Heart right ventricle (tissue), 16 donors: ENCODE measurements at regions not wholly inside any gene's neighbourhood (a gene's known extent, or its start where the extent isn't known, plus 50 kb on each side); places are given as distances from the start of the nearest gene placed in this dataset.

ENCODE experiments used
- ATAC-seq, 8 donors: fragments of 200-7000 bp; cut with Tn5 transposase; one replicate each; pipeline ENCODE4 v1.9.1; 2020; ENCODE audit warnings: mild to moderate bottlenecking in 8 of 8, moderate library complexity in 8 of 8, moderate number of reproducible peaks in 1 of 8
- DNase-seq, 2 donors: peaks; one replicate each; pipeline ENCODE4 v3.0.0-alpha.2; 2020
- H3K27ac ChIP-seq, 10 donors: fragments of 200-600 bp; sonication (generic) in 2 of 10; one replicate each; pipeline versions ENCODE4 v1.5.0 to v1.8.0; 2020 to 2022; ENCODE audit warnings: mild to moderate bottlenecking in 3 of 10
- H3K27me3 ChIP-seq, 7 donors: fragments of 200-600 bp; one replicate each; pipeline ENCODE4 v1.8.0; 2021 to 2022; ENCODE audit warnings: mild to moderate bottlenecking in 2 of 7
- H3K36me3 ChIP-seq, 9 donors: fragments of 200-600 bp; sonication (generic) in 1 of 9; one replicate each; pipeline versions ENCODE4 v1.5.0 to v1.8.0; 2020 to 2022; ENCODE audit warnings: mild to moderate bottlenecking in 2 of 9
- H3K4me1 ChIP-seq, 9 donors: fragments of 200-600 bp; sonication (generic) in 1 of 9; one replicate each; pipeline versions ENCODE4 v1.5.0 to v1.8.0; 2020 to 2022; ENCODE audit warnings: mild to moderate bottlenecking in 4 of 9
- H3K4me3 ChIP-seq, 10 donors: fragments of 200-600 bp; sonication (generic) in 2 of 10; one replicate each; pipeline versions ENCODE4 v1.5.0 to v1.8.0; 2020 to 2022; ENCODE audit warnings: mild to moderate bottlenecking in 7 of 10, moderate library complexity in 2 of 10
- H3K9me3 ChIP-seq, 11 donors: fragments of 200-600 bp in 10 of 11; sonication (generic) in 2 of 11; one replicate each; pipeline versions ENCODE4 v1.5.0 to v1.8.0; 2013 to 2022; ENCODE audit warnings: mild to moderate bottlenecking in 2 of 11, control low read depth in 1 of 11, moderate library complexity in 1 of 11
- CTCF ChIP-seq, 9 donors: fragments of 200-600 bp; sonication (generic) in 2 of 9; IDR thresholded peaks; one replicate each; pipeline versions ENCODE4 v1.5.0 to v1.8.0; 2021 to 2022; ENCODE audit warnings: antibody characterized with exemption in 9 of 9, mild to moderate bottlenecking in 5 of 9, moderate library complexity in 1 of 9
- WGBS, 2 donors: extraction: QIAGEN DNeasy Blood & Tissue Kit; methylation state at CpG; one replicate each; pipeline ENCODE4 v1.1.7; 2013; ENCODE audit warnings: inconsistent platforms in 1 of 2; 5-methylcytosine and 5-hydroxymethylcytosine counted together
- intact Hi-C, 10 donors: fragments of 100-400 bp; cut with DNase I; formaldehyde crosslinking; loops; one replicate each; pipeline versions ENCODE4 v1.11.1 to v1.14.2; 2022
- donor health status: Arrhythmogenic right ventricular cardiomyopathy.
- donor health status: ischemic (EF 13 %, LVEDD 7.1; RV severe dilation, severe dysfunction).
- donor health status: healthy with polysubstance abuse.
- donor health status: DM: no; HTN: yes; CAD: no.
- donor health status: DM: no; HTN: no; CAD: no.
- donor health status: ischemic (EF 25% LVEDD 6.9; RV normal size, moderate dysfunction).
- donor health status: ischemic (EF 25% LVEDD 5.7; RV mildly dilated, moderate dysfunction).
- donor health status: healthy.
- donor health status: DM: yes; HTN: yes; CAD: no.
- donor health status: Ischemic cardiomyopathy.
- donor health status: ischemic (EF 35%, LVEDD 5.7; RV mildly dilated, moderate dysfunction).
- donor health status: nonischemic (EF 11% LVEDD 7.7; RV severe dilation, severe dysfunction).
- donor health status: DM: yes; HTN: yes; CAD: no.
- donor health status: PGD.
- donor health status: ischemic (EF 29% LVEDD 5.4; RV normal size, mild dysfunction).
- donor health status: nonischemic (EF 23%, LVEDD 6.1; RV moderate dilation, normal function).

GRCh38 chr17:12254460-12254859, 233.8 kb downstream of the MAP2K4 start:
- H3K27me3 ChIP-seq, result no peaks in the 10 kb centered on the region
- no peaks in the 10 kb centered on the region for H3K9me3 ChIP-seq
- no peak overlapping the region for H3K27ac ChIP-seq
- intact Hi-C loops, result loop anchor here in 8 of 10 donors (5.0 to 10.0 kb wide), 8 partner anchors 70 to 750 kb away; partner anchors contain the start of gene MYOCD (in 1 of the 8)
- H3K36me3 ChIP-seq, result no peaks in the 10 kb centered on the region
- H3K4me3 ChIP-seq, result no peak overlapping the region
- TF ChIP-seq CTCF (IDR thresholded peaks at IDR 0.05), result no peak
- ATAC-seq (no peak), DNase-seq (no peak)
- peaks cover 0 to 18% (median 0%) of the 10 kb centered on the region in 9 donors for H3K4me1 ChIP-seq
- 92 to 93% methylated on average over 9 of the region's 9 CpGs for WGBS, 2 donors

GRCh38 chr17:12256380-12256995, 235.8 kb downstream of the MAP2K4 start:
- Histone ChIP-seq H3K36me3 (no peaks in the 10 kb centered on the region), H3K9me3 (no peaks in the 10 kb centered on the region), H3K27me3 (no peaks in the 10 kb centered on the region), H3K4me3 (no peak overlapping the region), H3K27ac (no peak overlapping the region), H3K4me1 (peaks cover 0 to 18% (median 0%) of the 10 kb centered on the region in 9 donors)
- peak; percentile 56 to 83 (median 78) for ATAC-seq
- peak in 1 of 2 donors; percentile 15 for DNase-seq
- intact Hi-C loops, result loop anchor here (2.0 to 10.0 kb wide), 14 partner anchors 72 to 748 kb away; partner anchors contain the start of gene MYOCD (in 5 of the 10)
- TF ChIP-seq CTCF (IDR thresholded peaks at IDR 0.05), result peak; percentile 57 to 82 (median 73)
- 8 to 16% methylated on average over 4 of the region's 4 CpGs for WGBS, 2 donors

GRCh38 chr17:12257176-12257575, 236.5 kb downstream of the MAP2K4 start:
- Histone ChIP-seq H3K4me3 (no peak overlapping the region), H3K27ac (no peak overlapping the region), H3K27me3 (no peaks in the 10 kb centered on the region), H3K9me3 (no peaks in the 10 kb centered on the region), H3K36me3 (no peaks in the 10 kb centered on the region), H3K4me1 (peaks cover 0 to 16% (median 0%) of the 10 kb centered on the region in 9 donors)
- DNase-seq, result no peak
- WGBS, 2 donors, result 28 to 33% methylated on average over 5 of the region's 5 CpGs
- no peak for TF ChIP-seq CTCF (IDR thresholded peaks at IDR 0.05)
- ATAC-seq, result peak in 1 of 8 donors; percentile 40
- intact Hi-C loops, result loop anchor here (2.0 to 10.0 kb wide), 14 partner anchors 72 to 748 kb away; partner anchors contain the start of gene MYOCD (in 5 of the 10)

GRCh38 chr17:12261354-12261753, 240.7 kb downstream of the MAP2K4 start:
- Histone ChIP-seq H3K27me3 (no peaks in the 10 kb centered on the region), H3K4me1 (peaks cover 0 to 9% (median 0%) of the 10 kb centered on the region in 9 donors), H3K9me3 (peaks cover 0 to 9% (median 0%) of the 10 kb centered on the region in 11 donors), H3K36me3 (no peaks in the 10 kb centered on the region), H3K4me3 (no peak overlapping the region), H3K27ac (no peak overlapping the region)
- ATAC-seq (no peak), DNase-seq (no peak)
- WGBS, 2 donors, result 89 to 91% methylated on average over 10 of the region's 10 CpGs
- TF ChIP-seq CTCF (IDR thresholded peaks at IDR 0.05), result no peak
- intact Hi-C loops, result no loop called here
